SK-N-SH treated with all-trans-retinoic acid at 6 μM for 48 hours (cell line): ENCODE measurements at regions not wholly inside any gene's neighbourhood (a gene's known extent, or its start where the extent isn't known, plus 50 kb on each side); places are given as distances from the start of the nearest gene placed in this dataset.

Source experiments
- ATAC-seq: fragments of 200-7000 bp; cut with Tn5 transposase; 3 replicates; pipeline ENCODE4 v1.9.1; 2020; ENCODE audit warnings: mild to moderate bottlenecking, moderate library complexity
- ARNTL ChIP-seq: fragments of 450-650 bp; formaldehyde crosslinking; IDR thresholded peaks from 2 replicates; pipeline ENCODE4 v1.5.0; 2020; ENCODE audit warnings: low read depth, mild to moderate bottlenecking, moderate library complexity, borderline replicate concordance
- CREB5 ChIP-seq: fragments of 250-450 bp; sonication (Bioruptor Pico); IDR thresholded peaks from 2 replicates; pipeline ENCODE4 v1.5.1; 2020; ENCODE audit warnings: low read depth, mild to moderate bottlenecking, moderate library complexity
- CSDC2 ChIP-seq: fragments of 250-450 bp; sonication (Bioruptor Pico); IDR thresholded peaks from 2 replicates; pipeline ENCODE4 v1.5.0; 2020; ENCODE audit warnings: mild to moderate bottlenecking, moderate library complexity
- CSRNP3 ChIP-seq: fragments of 250-450 bp; sonication (Bioruptor Pico); IDR thresholded peaks from 2 replicates; pipeline ENCODE4 v1.5.1; 2021; ENCODE audit warnings: mild to moderate bottlenecking, moderate library complexity
- ESRRG ChIP-seq: fragments of 250-450 bp; sonication (Bioruptor Pico); IDR thresholded peaks from 2 replicates; pipeline ENCODE4 v1.6.1; 2021; ENCODE audit warnings: mild to moderate bottlenecking
- GLIS3 ChIP-seq: fragments of 250-450 bp; sonication (Bioruptor Pico); IDR thresholded peaks from 2 replicates; pipeline ENCODE4 v1.5.0; 2020; ENCODE audit warnings: mild to moderate bottlenecking, moderate library complexity
- ISL1 ChIP-seq: fragments of 250-450 bp; sonication (Bioruptor Pico); IDR thresholded peaks from 2 replicates; pipeline ENCODE4 v2.1.2; 2022; ENCODE audit warnings: mild to moderate bottlenecking, moderate library complexity
- OSR1 ChIP-seq: fragments of 250-450 bp; sonication (Bioruptor Pico); IDR thresholded peaks from 2 replicates; pipeline ENCODE4 v1.8.0; 2022; ENCODE audit warnings: moderate library complexity, mild to moderate bottlenecking, inconsistent platforms
- PATZ1 ChIP-seq: fragments of 250-450 bp; sonication (Bioruptor Pico); IDR thresholded peaks from 2 replicates; pipeline ENCODE4 v1.8.0; 2020; ENCODE audit warnings: mild to moderate bottlenecking, moderate library complexity, borderline replicate concordance
- PPARA ChIP-seq: fragments of 250-450 bp; sonication (Bioruptor Pico); IDR thresholded peaks from 2 replicates; pipeline ENCODE4 v1.5.0; 2020; ENCODE audit warnings: mild to moderate bottlenecking, borderline replicate concordance
- RARB ChIP-seq: fragments of 250-450 bp; sonication (Bioruptor Pico); IDR thresholded peaks from 2 replicates; pipeline ENCODE4 v1.8.0; 2021; ENCODE audit warnings: mild to moderate bottlenecking, moderate library complexity
- SNAI2 ChIP-seq: fragments of 250-450 bp; sonication (Bioruptor Pico); IDR thresholded peaks from 2 replicates; pipeline ENCODE4 v1.5.0; 2020; ENCODE audit warnings: mild to moderate bottlenecking, moderate library complexity
- TCF4 ChIP-seq: fragments of 250-450 bp; sonication (Bioruptor Pico); IDR thresholded peaks from 2 replicates; pipeline ENCODE4 v1.8.0; 2021; ENCODE audit warnings: mild to moderate bottlenecking, moderate library complexity, borderline replicate concordance
- TOX ChIP-seq: fragments of 250-450 bp; sonication (Bioruptor Pico); IDR thresholded peaks from 2 replicates; pipeline ENCODE4 v1.8.0; 2021; ENCODE audit warnings: mild to moderate bottlenecking, moderate library complexity, borderline replicate concordance
- TSHZ2 ChIP-seq: fragments of 250-450 bp; sonication (Bioruptor Pico); IDR thresholded peaks from 2 replicates; pipeline ENCODE4 v1.5.0; 2020; ENCODE audit warnings: mild to moderate bottlenecking, moderate library complexity
- ZC3H10 ChIP-seq: fragments of 250-450 bp; sonication (Bioruptor Pico); IDR thresholded peaks from 2 replicates; pipeline ENCODE4 v1.5.1; 2021; ENCODE audit warnings: mild to moderate bottlenecking, moderate library complexity
- ZFP3 ChIP-seq: fragments of 250-450 bp; sonication (Bioruptor Pico); IDR thresholded peaks from 2 replicates; pipeline ENCODE4 v1.5.0; 2020; ENCODE audit warnings: mild to moderate bottlenecking, moderate library complexity
- ZFP30 ChIP-seq: fragments of 450-650 bp; formaldehyde crosslinking; IDR thresholded peaks from 2 replicates; pipeline ENCODE4 v1.5.0; 2022; ENCODE audit warnings: mild to moderate bottlenecking, moderate library complexity
- ZNF70 ChIP-seq: fragments of 450-650 bp; formaldehyde crosslinking; IDR thresholded peaks from 2 replicates; pipeline ENCODE4 v1.5.0; 2020; ENCODE audit warnings: mild to moderate bottlenecking, moderate library complexity
- ZNF8 ChIP-seq: fragments of 450-650 bp; formaldehyde crosslinking; IDR thresholded peaks from 2 replicates; pipeline ENCODE4 v1.5.0; 2020; ENCODE audit warnings: mild to moderate bottlenecking, moderate library complexity

- no peak for TF ChIP-seq CREB5 (CRISPR knock-in tag)
- no peak for TF ChIP-seq ZFP30
- no peak for TF ChIP-seq ZFP3
- no peak for TF ChIP-seq CSRNP3
- no peak for TF ChIP-seq RARB (CRISPR knock-in tag)
- TF ChIP-seq PPARA (CRISPR knock-in tag), result no peak
- TF ChIP-seq CSDC2, result no peak
- TF ChIP-seq PATZ1 (CRISPR knock-in tag), result no peak
- no peak for TF ChIP-seq TOX (CRISPR knock-in tag)
- no peak for TF ChIP-seq OSR1 (CRISPR knock-in tag)
- no peak for TF ChIP-seq ESRRG (CRISPR knock-in tag)
- TF ChIP-seq SNAI2 (CRISPR knock-in tag), result no peak
- TF ChIP-seq ZNF70 (CRISPR knock-in tag), result no peak
- TF ChIP-seq TCF4, result no peak
- no peak for TF ChIP-seq TSHZ2 (CRISPR knock-in tag)
- no peak for ATAC-seq
Observed at GRCh38 chr6:169384291-169384690, 130.6 kb upstream of the THBS2 start.

- no peak for TF ChIP-seq ESRRG (CRISPR knock-in tag)
- TF ChIP-seq ARNTL (CRISPR knock-in tag), result no peak
- TF ChIP-seq TOX (CRISPR knock-in tag), result no peak
- no peak for TF ChIP-seq GLIS3 (CRISPR knock-in tag)
- TF ChIP-seq CSDC2, result no peak
- TF ChIP-seq ZFP30, result no peak
- no peak for TF ChIP-seq PATZ1 (CRISPR knock-in tag)
- TF ChIP-seq, all 23 proteins: peak for 0
- no peak for ATAC-seq
Observed at GRCh38 chr6:169383265-169383664, 129.6 kb upstream of the THBS2 start.

- TF ChIP-seq CSRNP3, result no peak
- no peak for TF ChIP-seq ISL1 (CRISPR knock-in tag)
- no peak for TF ChIP-seq ZC3H10 (CRISPR knock-in tag)
- TF ChIP-seq CSDC2, result no peak
- TF ChIP-seq ZFP3, result no peak
- TF ChIP-seq TSHZ2 (CRISPR knock-in tag), result no peak
- TF ChIP-seq ZNF70 (CRISPR knock-in tag), result no peak
- TF ChIP-seq GLIS3 (CRISPR knock-in tag), result no peak
- TF ChIP-seq PATZ1 (CRISPR knock-in tag), result no peak
- no peak for TF ChIP-seq SNAI2 (CRISPR knock-in tag)
- no peak for TF ChIP-seq ZNF8 (CRISPR knock-in tag)
- no peak for TF ChIP-seq ESRRG (CRISPR knock-in tag)
- TF ChIP-seq TOX (CRISPR knock-in tag), result no peak
- TF ChIP-seq ARNTL (CRISPR knock-in tag), result no peak
- no peak for TF ChIP-seq RARB (CRISPR knock-in tag)
- no peak for TF ChIP-seq PPARA (CRISPR knock-in tag)
- no peak for TF ChIP-seq ZFP30
- ATAC-seq, result no peak
Observed at GRCh38 chr6:169382735-169383134, 129.1 kb upstream of the THBS2 start.
